ENCODE measurements at regions not wholly inside any gene's neighbourhood (a gene's known extent, or its start where the extent isn't known, plus 50 kb on each side); places are given as distances from the start of the nearest gene placed in this dataset.

- ChIA-PET POLR2A (no interaction called here), SMC1A (ENCODE audit: uncharacterized antibody, unreplicated experiment) (no interaction called here), RAD21 (ENCODE audit: unreplicated experiment) (no interaction called here), CTCF (no interaction called here)
- no peak for FAIRE-seq
- no peak overlapping the region for H3K9ac ChIP-seq (ENCODE audit: control insufficient read depth, insufficient read depth, low read length)
- no peaks in the 10 kb centered on the region; the same call in 1 of the 2 replicates for H4K20me1 ChIP-seq (ENCODE audit: control insufficient read depth, insufficient read depth)
- no peak for ATAC-seq
- H3K27ac ChIP-seq (ENCODE audit: control insufficient read depth, insufficient read depth) = no peak overlapping the region
- H3K27me3 ChIP-seq (replicated peaks in 1 of 2; ENCODE audit: control insufficient read depth in 2 of 2, insufficient read depth in 2 of 2, low read length in 1 of 2) = no peaks in the 10 kb centered on the region
- intact Hi-C loops (cut with micrococcal nuclease; ENCODE audit: unreplicated experiment) (no loop called here), in situ Hi-C loops (cut with MboI) (no loop called here)
- BruUV-seq (replicated peaks) = no TSS peak
- H3K4me1 ChIP-seq (ENCODE audit: control insufficient read depth, insufficient read depth, low read length) = no peaks in the 10 kb centered on the region
- TF ChIP-seq CREB1 (IDR thresholded peaks at IDR 0.05; ENCODE audit: low read depth) (no peak), FOS (IDR thresholded peaks at IDR 0.05; ENCODE audit: borderline replicate concordance, extremely low read depth, insufficient read length) (no peak), RELA (IDR thresholded peaks at IDR 0.05; ENCODE audit: borderline replicate concordance, partially characterized antibody) (no peak), BACH1 (IDR thresholded peaks at IDR 0.05; ENCODE audit: borderline replicate concordance) (no peak), ATF3 (IDR thresholded peaks at IDR 0.05; ENCODE audit: borderline replicate concordance, extremely low read depth, low read depth, low read length) (no peak), ZBTB33 (IDR thresholded peaks at IDR 0.05) (no peak), MEF2A (IDR thresholded peaks at IDR 0.05; ENCODE audit: insufficient read depth, low read depth, low read length) (no peak), PKNOX1 (IDR thresholded peaks at IDR 0.05) (no peak), MAX (IDR thresholded peaks at IDR 0.05; ENCODE audit: low read depth, low read length) (no peak), RAD21 (IDR thresholded peaks at IDR 0.05; ENCODE audit: insufficient read depth, low read depth, low read length) (no peak), TCF3 (IDR thresholded peaks at IDR 0.05; ENCODE audit: borderline replicate concordance, insufficient read depth, low read depth, low read length) (no peak), IKZF2 (IDR thresholded peaks at IDR 0.05) (no peak), RFX5 (IDR thresholded peaks at IDR 0.05; ENCODE audit: low read depth, low read length) (no peak)
- no peaks in the 10 kb centered on the region for H3K9me3 ChIP-seq (replicated peaks; ENCODE audit: control insufficient read depth, insufficient read depth, low read length)
- H3K4me2 ChIP-seq (ENCODE audit: control insufficient read depth, insufficient read depth) = no peak overlapping the region
- no peak for DNase-seq (ENCODE audit: low read depth, low spot score)
- WGBS (ENCODE audit: insufficient coverage, insufficient replicate concordance, low lambda C conversion rate, missing lambda C conversion rate) = 50% methylated on average over 11 of the region's 11 CpGs
- H3K4me3 ChIP-seq = no peak overlapping the region
- no peaks in the 10 kb centered on the region for H3K36me3 ChIP-seq (ENCODE audit: control insufficient read depth in 2 of 2, insufficient read depth in 2 of 2, low read length in 1 of 2)
- H3K79me2 ChIP-seq (ENCODE audit: control insufficient read depth, insufficient read depth, low read length) = no peaks in the 10 kb centered on the region
- no peak overlapping the region for H2AFZ ChIP-seq (ENCODE audit: control insufficient read depth, low read depth, low read length)
Observed at GRCh38 chr7:26612742-26613141, 251.6 kb downstream of the SKAP2 start.

All from GM12878 (cell line).